OCI-LY3 (cell line): ENCODE measurements at regions not wholly inside any gene's neighbourhood (a gene's known extent, or its start where the extent isn't known, plus 50 kb on each side); places are given as distances from the start of the nearest gene placed in this dataset.

Experiments
- EZH2phosphoT487 ChIP-seq: fragments of 200-600 bp; shearing (Covaris generic); IDR thresholded peaks from 2 replicates; pipeline ENCODE4 v1.6.1; 2018; ENCODE audit warnings: antibody characterized with exemption, mixed run types, low read depth
- TF ChIP-seq, protein P1 (sequence below): fragments of 200-600, 300-600 bp; sonication (generic); IDR thresholded peaks from 2 replicates; pipeline ENCODE4 v1.5.1; 2014; ENCODE audit warnings: antibody characterized with exemption, low read length, low read depth

- TF ChIP-seq, protein P1, sequence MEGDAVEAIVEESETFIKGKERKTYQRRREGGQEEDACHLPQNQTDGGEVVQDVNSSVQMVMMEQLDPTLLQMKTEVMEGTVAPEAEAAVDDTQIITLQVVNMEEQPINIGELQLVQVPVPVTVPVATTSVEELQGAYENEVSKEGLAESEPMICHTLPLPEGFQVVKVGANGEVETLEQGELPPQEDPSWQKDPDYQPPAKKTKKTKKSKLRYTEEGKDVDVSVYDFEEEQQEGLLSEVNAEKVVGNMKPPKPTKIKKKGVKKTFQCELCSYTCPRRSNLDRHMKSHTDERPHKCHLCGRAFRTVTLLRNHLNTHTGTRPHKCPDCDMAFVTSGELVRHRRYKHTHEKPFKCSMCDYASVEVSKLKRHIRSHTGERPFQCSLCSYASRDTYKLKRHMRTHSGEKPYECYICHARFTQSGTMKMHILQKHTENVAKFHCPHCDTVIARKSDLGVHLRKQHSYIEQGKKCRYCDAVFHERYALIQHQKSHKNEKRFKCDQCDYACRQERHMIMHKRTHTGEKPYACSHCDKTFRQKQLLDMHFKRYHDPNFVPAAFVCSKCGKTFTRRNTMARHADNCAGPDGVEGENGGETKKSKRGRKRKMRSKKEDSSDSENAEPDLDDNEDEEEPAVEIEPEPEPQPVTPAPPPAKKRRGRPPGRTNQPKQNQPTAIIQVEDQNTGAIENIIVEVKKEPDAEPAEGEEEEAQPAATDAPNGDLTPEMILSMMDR: no peak
- no peak for TF ChIP-seq EZH2phosphoT487
Measured at GRCh38 chr12:34372003-34372402, 349.7 kb downstream of the ALG10 start.
